IPS-15b (cell line): ENCODE measurements at regions not wholly inside any gene's neighbourhood (a gene's known extent, or its start where the extent isn't known, plus 50 kb on each side); places are given as distances from the start of the nearest gene placed in this dataset.

Experiments
- H3K27me3 ChIP-seq: one replicate; pipeline ENCODE4 v1.6.1; 2013; ENCODE audit warnings: low read length; ENCODE audit not compliant: control insufficient read depth, insufficient read depth
- H3K36me3 ChIP-seq: one replicate; pipeline ENCODE4 v1.6.1; 2013; ENCODE audit warnings: low read length; ENCODE audit not compliant: control insufficient read depth, insufficient read depth
- H3K4me1 ChIP-seq: one replicate; pipeline ENCODE4 v1.6.1; 2013; ENCODE audit warnings: mild to moderate bottlenecking, low read length; ENCODE audit not compliant: control insufficient read depth, insufficient read depth
- H3K4me3 ChIP-seq: one replicate; pipeline ENCODE4 v1.5.1; 2013; ENCODE audit warnings: low read depth, low read length
- H3K9ac ChIP-seq: one replicate; pipeline ENCODE4 v1.6.1; 2013; ENCODE audit warnings: low read depth, mild to moderate bottlenecking, low read length
- H3K9me3 ChIP-seq: one replicate; pipeline ENCODE4 v1.6.1; 2013; ENCODE audit warnings: mild to moderate bottlenecking, low read length; ENCODE audit not compliant: control insufficient read depth, insufficient read depth

DNA sequence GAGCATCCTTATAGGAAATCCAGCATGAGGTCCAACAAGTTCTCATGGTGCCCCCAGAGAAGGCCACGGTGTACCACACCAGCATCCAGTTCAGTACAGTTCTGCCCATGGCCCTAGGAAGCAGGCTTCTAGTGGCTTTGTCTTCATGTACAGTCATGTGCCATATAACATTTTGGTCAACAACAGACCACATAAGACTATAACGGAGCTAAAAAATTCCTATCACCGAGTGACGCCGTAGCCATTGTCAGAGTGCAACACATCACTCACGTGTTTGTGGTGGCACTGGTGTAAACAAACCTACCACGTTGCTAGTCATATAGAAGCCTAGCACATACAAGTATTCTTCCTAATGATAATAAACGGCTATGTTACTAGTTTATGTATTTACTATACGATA, 209.0 kb downstream of the ARRDC4 start:
- no peak overlapping the region for H3K9ac ChIP-seq
- H3K4me1 ChIP-seq = peaks cover 11% of the 10 kb centered on the region
- H3K36me3 ChIP-seq = no peaks in the 10 kb centered on the region
- H3K4me3 ChIP-seq = no peak overlapping the region
- H3K9me3 ChIP-seq = no peaks in the 10 kb centered on the region
- no peaks in the 10 kb centered on the region for H3K27me3 ChIP-seq

GRCh38 chr15:98174286-98174685, 213.8 kb downstream of the ARRDC4 start:
- Histone ChIP-seq H3K9me3 (no peaks in the 10 kb centered on the region), H3K27me3 (no peaks in the 10 kb centered on the region), H3K9ac (no peak overlapping the region), H3K4me1 (peaks cover 5% of the 10 kb centered on the region), H3K4me3 (no peak overlapping the region), H3K36me3 (no peaks in the 10 kb centered on the region)

GRCh38 chr15:98174841-98175240, 214.3 kb downstream of the ARRDC4 start:
- H3K27me3 ChIP-seq = no peaks in the 10 kb centered on the region
- no peaks in the 10 kb centered on the region for H3K9me3 ChIP-seq
- no peaks in the 10 kb centered on the region for H3K36me3 ChIP-seq
- H3K9ac ChIP-seq = no peak overlapping the region
- no peak overlapping the region for H3K4me3 ChIP-seq
- peaks cover 5% of the 10 kb centered on the region for H3K4me1 ChIP-seq

- H3K36me3 ChIP-seq = no peaks in the 10 kb centered on the region
- no peak overlapping the region for H3K9ac ChIP-seq
- peaks cover 5% of the 10 kb centered on the region for H3K4me1 ChIP-seq
- H3K4me3 ChIP-seq = no peak overlapping the region
- H3K27me3 ChIP-seq = no peaks in the 10 kb centered on the region
- no peaks in the 10 kb centered on the region for H3K9me3 ChIP-seq
Observed at GRCh38 chr15:98177966-98178592, 217.6 kb downstream of the ARRDC4 start.

DNA sequence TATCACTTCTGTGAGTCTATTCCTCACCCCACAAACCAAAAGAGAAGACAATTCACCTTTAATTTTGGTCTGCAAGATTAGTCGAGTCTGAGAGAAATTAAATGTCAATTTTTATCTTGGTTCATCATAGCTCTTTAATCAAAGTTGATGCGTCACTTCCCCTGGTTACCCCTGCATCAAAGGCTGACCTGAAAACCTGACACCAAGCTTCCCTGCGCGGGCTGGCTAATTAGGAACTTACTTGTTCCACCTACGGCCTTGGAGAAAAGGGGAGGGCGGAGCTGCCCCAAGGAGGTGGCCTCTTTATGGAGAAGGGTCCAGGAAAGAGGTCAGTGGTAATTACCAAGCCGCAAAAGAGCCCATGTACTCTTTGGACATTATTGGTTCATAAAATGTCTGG, 218.4 kb downstream of the ARRDC4 start:
- Histone ChIP-seq H3K36me3 (no peaks in the 10 kb centered on the region), H3K27me3 (no peaks in the 10 kb centered on the region), H3K9ac (no peak overlapping the region), H3K9me3 (no peaks in the 10 kb centered on the region), H3K4me1 (no peaks in the 10 kb centered on the region), H3K4me3 (no peak overlapping the region)

DNA sequence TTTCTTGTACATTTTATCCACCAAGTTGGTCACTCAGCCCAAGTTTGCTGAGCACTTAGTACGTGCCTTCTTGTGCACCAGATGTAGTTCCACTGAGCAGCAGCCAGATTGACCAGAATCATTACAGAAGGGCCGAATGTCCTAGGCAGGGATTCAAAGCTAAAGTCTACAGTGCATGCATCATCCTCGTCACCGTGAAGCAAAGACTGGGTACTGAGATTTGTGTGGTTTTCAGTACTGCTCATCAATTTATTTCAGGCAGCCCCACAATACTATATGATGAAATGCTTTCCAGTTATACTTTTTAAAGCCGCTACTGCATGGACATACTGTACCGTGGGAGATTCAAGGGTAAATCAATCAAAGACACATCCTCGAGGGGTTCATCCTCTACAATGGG, 227.0 kb downstream of the ARRDC4 start:
- Histone ChIP-seq H3K9me3 (no peaks in the 10 kb centered on the region), H3K36me3 (no peaks in the 10 kb centered on the region), H3K4me3 (no peak overlapping the region), H3K27me3 (no peaks in the 10 kb centered on the region), H3K9ac (no peak overlapping the region), H3K4me1 (no peaks in the 10 kb centered on the region)

- Histone ChIP-seq H3K9ac (no peak overlapping the region), H3K9me3 (no peaks in the 10 kb centered on the region), H3K27me3 (no peaks in the 10 kb centered on the region), H3K36me3 (no peaks in the 10 kb centered on the region), H3K4me3 (no peak overlapping the region), H3K4me1 (no peaks in the 10 kb centered on the region)
Observed at GRCh38 chr15:98190914-98191313, 230.4 kb downstream of the ARRDC4 start.

DNA sequence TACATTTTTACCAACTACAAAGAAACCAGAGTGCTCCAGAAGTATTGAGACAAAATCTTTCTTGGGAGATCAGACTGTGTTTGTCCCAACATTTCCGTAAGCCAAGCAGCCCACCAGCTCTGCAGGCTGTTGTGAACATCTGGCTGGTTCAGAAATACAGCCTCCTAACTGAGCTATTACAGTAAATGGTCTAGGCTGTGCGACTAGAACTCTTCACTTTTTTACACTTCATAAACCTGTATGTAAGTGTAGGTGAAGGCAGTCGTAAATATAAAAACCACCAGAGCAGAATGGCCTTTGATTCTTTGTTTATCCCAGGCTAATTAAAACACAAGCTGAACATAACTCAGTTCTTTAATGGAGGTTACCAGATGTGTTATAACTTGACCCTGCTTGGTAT, 235.3 kb downstream of the ARRDC4 start:
- Histone ChIP-seq H3K27me3 (no peaks in the 10 kb centered on the region), H3K4me3 (no peak overlapping the region), H3K4me1 (no peaks in the 10 kb centered on the region), H3K9me3 (no peaks in the 10 kb centered on the region), H3K36me3 (no peaks in the 10 kb centered on the region), H3K9ac (no peak overlapping the region)

GRCh38 chr15:98196371-98196770, 235.9 kb downstream of the ARRDC4 start:
- Histone ChIP-seq H3K4me3 (no peak overlapping the region), H3K4me1 (no peaks in the 10 kb centered on the region), H3K9ac (no peak overlapping the region), H3K27me3 (no peaks in the 10 kb centered on the region), H3K36me3 (no peaks in the 10 kb centered on the region), H3K9me3 (no peaks in the 10 kb centered on the region)

DNA sequence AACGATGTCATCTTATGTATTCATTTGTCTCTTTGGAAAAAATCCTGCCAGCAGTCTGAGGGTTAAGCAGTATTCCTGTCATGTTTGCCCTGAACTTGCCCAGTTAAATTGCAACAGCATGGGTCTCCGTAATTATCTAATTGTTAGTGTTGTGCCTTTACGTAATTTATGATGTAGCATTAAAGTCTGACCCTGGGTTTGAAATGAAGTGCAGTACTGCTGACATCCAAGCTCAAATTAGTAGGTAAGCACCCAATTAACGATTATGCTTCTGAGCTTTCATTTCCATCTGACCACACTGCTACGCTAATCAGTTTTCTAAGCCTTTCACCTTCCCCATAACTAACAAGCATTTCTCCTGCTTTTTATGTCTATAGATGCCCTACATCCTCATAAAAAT, 241.8 kb downstream of the ARRDC4 start:
- H3K27me3 ChIP-seq = no peaks in the 10 kb centered on the region
- no peaks in the 10 kb centered on the region for H3K4me1 ChIP-seq
- H3K9ac ChIP-seq = no peak overlapping the region
- no peaks in the 10 kb centered on the region for H3K36me3 ChIP-seq
- no peak overlapping the region for H3K4me3 ChIP-seq
- H3K9me3 ChIP-seq = no peaks in the 10 kb centered on the region

- Histone ChIP-seq H3K9me3 (no peaks in the 10 kb centered on the region), H3K4me1 (no peaks in the 10 kb centered on the region), H3K36me3 (no peaks in the 10 kb centered on the region), H3K4me3 (no peak overlapping the region), H3K9ac (no peak overlapping the region), H3K27me3 (no peaks in the 10 kb centered on the region)
Observed at GRCh38 chr15:98203872-98204660, 243.6 kb downstream of the ARRDC4 start.

DNA sequence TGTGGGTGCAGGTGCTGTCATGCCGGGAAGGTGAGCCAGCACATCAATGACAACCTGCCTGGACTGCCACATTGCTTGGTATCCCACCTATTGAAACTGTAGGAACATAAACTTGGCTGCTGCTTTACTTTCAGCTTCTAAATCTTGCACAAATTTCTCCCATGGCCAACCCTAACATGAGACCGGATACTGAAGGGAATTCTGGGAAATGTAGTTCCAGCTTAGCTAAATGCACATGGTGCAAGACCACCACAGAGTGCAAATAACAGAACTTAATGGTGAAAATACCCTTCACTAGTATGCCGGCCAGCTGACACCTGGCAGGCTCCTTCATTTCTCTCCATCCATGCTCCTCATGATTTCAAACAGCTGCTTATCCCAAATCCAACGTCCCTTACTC, 247.4 kb downstream of the ARRDC4 start:
- H3K4me3 ChIP-seq = no peak overlapping the region
- no peaks in the 10 kb centered on the region for H3K36me3 ChIP-seq
- H3K27me3 ChIP-seq = no peaks in the 10 kb centered on the region
- no peak overlapping the region for H3K9ac ChIP-seq
- no peaks in the 10 kb centered on the region for H3K4me1 ChIP-seq
- no peaks in the 10 kb centered on the region for H3K9me3 ChIP-seq
